Esophagus muscularis mucosa (tissue), 4 donors: ENCODE measurements at regions not wholly inside any gene's neighbourhood (a gene's known extent, or its start where the extent isn't known, plus 50 kb on each side); places are given as distances from the start of the nearest gene placed in this dataset.

Experiments used
- DNase-seq: peaks from one replicate; pipeline ENCODE4 v3.0.0-alpha.2; 2017; ENCODE audit errors: extremely low spot score
- H3K27ac ChIP-seq, 4 donors: fragments of 200-600 bp; sonication (generic); replicated peaks in 1 of 4; 1 replicate in 3 of 4; 2 replicates in 1 of 4; pipeline ENCODE4 v1.5.1; 2016 to 2019; ENCODE audit warnings: mild to moderate bottlenecking in 1 of 4
- H3K27me3 ChIP-seq, 4 donors: fragments of 200-600 bp; sonication (generic); one replicate each; pipeline versions ENCODE4 v1.5.1 to v1.6.0; 2016 to 2019
- H3K36me3 ChIP-seq, 4 donors: fragments of 200-600 bp; sonication (generic); one replicate each; pipeline ENCODE4 v1.5.1; 2016 to 2019
- H3K4me1 ChIP-seq, 4 donors: fragments of 200-600 bp; sonication (generic); one replicate each; pipeline ENCODE4 v1.5.1; 2016 to 2019
- H3K4me3 ChIP-seq, 4 donors: fragments of 200-600 bp; sonication (generic); 1 replicate in 2 of 4; 2 replicates in 2 of 4; pipeline ENCODE4 v1.5.1; 2016 to 2019; ENCODE audit warnings: mild to moderate bottlenecking in 4 of 4, moderate library complexity in 1 of 4
- H3K9me3 ChIP-seq, 4 donors: fragments of 200-600 bp; sonication (generic); 1 replicate in 3 of 4; 2 replicates in 1 of 4; pipeline ENCODE4 v1.5.1; 2016 to 2019
- CTCF ChIP-seq, 3 experiments: fragments of 200-600 bp in 2 of 3; fragments of 450-650 bp in 1 of 3; sonication (generic) in 2 of 3; IDR thresholded peaks; one replicate each; pipeline ENCODE4 v1.5.1; 2017 to 2019; ENCODE audit warnings: antibody characterized with exemption in 3 of 3, mild to moderate bottlenecking in 2 of 3, moderate library complexity in 1 of 3
- EP300 ChIP-seq: sonication (generic); formaldehyde crosslinking; IDR thresholded peaks from one replicate; pipeline ENCODE4 v1.6.1; 2017; ENCODE audit warnings: antibody characterized with exemption
- POLR2A ChIP-seq: fragments of 450-650 bp; IDR thresholded peaks from one replicate; pipeline ENCODE4 v1.6.1; 2017; ENCODE audit warnings: antibody characterized with exemption, moderate library complexity, mild to moderate bottlenecking, low read depth
- POLR2AphosphoS5 ChIP-seq, 2 donors: sonication (generic); formaldehyde crosslinking; IDR thresholded peaks; one replicate each; pipeline ENCODE4 v1.6.1; 2017; ENCODE audit warnings: antibody characterized with exemption in 2 of 2
- WGBS: methylation state at CpG from one replicate; pipeline ENCODE4 v1.1.5; 2018; 5-methylcytosine and 5-hydroxymethylcytosine counted together
- intact Hi-C: fragments of 100-400 bp; cut with DNase I; formaldehyde crosslinking; loops from one replicate; pipeline ENCODE4 v1.15.1; 2023

- Histone ChIP-seq H3K4me3 (no peak overlapping the region), H3K36me3 (no peaks in the 10 kb centered on the region), H3K27ac (no peak overlapping the region), H3K4me1 (no peaks in the 10 kb centered on the region), H3K27me3 (no peaks in the 10 kb centered on the region), H3K9me3 (no peaks in the 10 kb centered on the region)
- intact Hi-C loops: no loop called here
- no peak for DNase-seq
- WGBS: 51% methylated on average over 5 of the region's 5 CpGs
- no peak for TF ChIP-seq POLR2AphosphoS5 (IDR thresholded peaks at IDR 0.05)
- TF ChIP-seq CTCF (IDR thresholded peaks at IDR 0.05): no peak
- no peak for TF ChIP-seq EP300
- TF ChIP-seq POLR2A: no peak
Measured at GRCh38 chr5:113788141-113788655, 274.7 kb downstream of the YTHDC2 start.

GRCh38 chr5:113789769-113790168 lies 276.3 kb downstream of the YTHDC2 start:
- Histone ChIP-seq H3K9me3 (no peaks in the 10 kb centered on the region), H3K27me3 (no peaks in the 10 kb centered on the region), H3K27ac (no peak overlapping the region), H3K36me3 (no peaks in the 10 kb centered on the region), H3K4me1 (no peaks in the 10 kb centered on the region), H3K4me3 (no peak overlapping the region)
- intact Hi-C loops: no loop called here
- WGBS: 78% methylated on average over 3 of the region's 3 CpGs
- no peak for DNase-seq
- TF ChIP-seq POLR2A: no peak
- TF ChIP-seq EP300: no peak
- no peak for TF ChIP-seq CTCF (IDR thresholded peaks at IDR 0.05)
- no peak for TF ChIP-seq POLR2AphosphoS5 (IDR thresholded peaks at IDR 0.05)

GRCh38 chr5:113792806-113793205 lies 279.3 kb downstream of the YTHDC2 start:
- Histone ChIP-seq H3K36me3 (no peaks in the 10 kb centered on the region), H3K4me3 (no peak overlapping the region), H3K4me1 (no peaks in the 10 kb centered on the region), H3K9me3 (no peaks in the 10 kb centered on the region), H3K27me3 (no peaks in the 10 kb centered on the region), H3K27ac (no peak overlapping the region)
- no peak for TF ChIP-seq CTCF (IDR thresholded peaks at IDR 0.05)
- WGBS: 81% methylated on average over 4 of the region's 4 CpGs
- intact Hi-C loops: no loop called here
- no peak for DNase-seq

- Histone ChIP-seq H3K4me3 (no peak overlapping the region), H3K9me3 (no peaks in the 10 kb centered on the region), H3K4me1 (no peaks in the 10 kb centered on the region), H3K27me3 (no peaks in the 10 kb centered on the region), H3K36me3 (no peaks in the 10 kb centered on the region), H3K27ac (no peak overlapping the region)
- TF ChIP-seq EP300 (no peak), POLR2A (no peak), POLR2AphosphoS5 (IDR thresholded peaks at IDR 0.05) (no peak), CTCF (IDR thresholded peaks at IDR 0.05) (no peak)
- 89% methylated on average over 1 of the region's 1 CpG for WGBS
- no peak for DNase-seq
- intact Hi-C loops: no loop called here
Measured at GRCh38 chr5:113794981-113795380, 281.5 kb downstream of the YTHDC2 start.

GRCh38 chr5:113800686-113801085 lies 287.2 kb downstream of the YTHDC2 start:
- Histone ChIP-seq H3K27me3 (no peaks in the 10 kb centered on the region), H3K4me3 (no peak overlapping the region), H3K36me3 (no peaks in the 10 kb centered on the region), H3K27ac (no peak overlapping the region), H3K4me1 (peaks cover 0 to 2% (median under 1%) of the 10 kb centered on the region in 4 donors), H3K9me3 (no peaks in the 10 kb centered on the region)
- no peak for DNase-seq
- 59% methylated on average over 3 of the region's 3 CpGs for whole genome bisulfite sequencing
- intact Hi-C loops: loop anchor here (10.0 kb wide), 1 partner anchor 254 kb away; no protein-coding TSS in a partner anchor
- TF ChIP-seq EP300 (no peak), CTCF (IDR thresholded peaks at IDR 0.05) (no peak), POLR2A (no peak), POLR2AphosphoS5 (IDR thresholded peaks at IDR 0.05) (no peak)
